DMS 273 (cell line): ENCODE measurements at regions not wholly inside any gene's neighbourhood (a gene's known extent, or its start where the extent isn't known, plus 50 kb on each side); places are given as distances from the start of the nearest gene placed in this dataset.
"Not testable (repeated sequence)": the region's sequence is repeated elsewhere in the genome, so short reads cannot be mapped to it uniquely, and the experiment has no call there.

Source experiments
- DNase-seq: peaks from one replicate; lab custom pipeline; 2025; ENCODE audit not compliant: unreplicated experiment; lab: John Stamatoyannopoulos, UW

GRCh38 chr14:22314183-22314820 lies 274.7 kb downstream of the DAD1 start:
- peak; percentile 81 for DNase-seq

- no peak for DNase-seq
Measured at GRCh38 chr14:22313172-22313801, 275.7 kb downstream of the DAD1 start.

- DNase-seq = no peak
Measured at GRCh38 chr14:22311636-22312035, 277.4 kb downstream of the DAD1 start.

- no peak for DNase-seq
Measured at GRCh38 chr14:22305607-22306006, 283.4 kb downstream of the DAD1 start.

DNA sequence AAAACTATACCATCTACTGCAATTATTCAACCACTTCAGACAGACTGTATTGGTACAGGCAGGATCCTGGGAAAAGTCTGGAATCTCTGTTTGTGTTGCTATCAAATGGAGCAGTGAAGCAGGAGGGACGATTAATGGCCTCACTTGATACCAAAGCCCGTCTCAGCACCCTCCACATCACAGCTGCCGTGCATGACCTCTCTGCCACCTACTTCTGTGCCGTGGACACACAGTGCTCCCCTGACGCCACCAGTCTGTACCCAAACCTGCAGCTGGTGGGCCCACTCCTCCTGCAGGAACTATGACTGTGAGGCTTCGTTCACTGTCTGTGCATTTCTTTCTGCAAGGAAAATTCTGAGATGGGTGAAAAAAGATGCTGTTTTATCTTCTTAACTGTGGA lies 284.7 kb downstream of the DAD1 start:
- no peak for DNase-seq

GRCh38 chr14:22303589-22304195 lies 285.3 kb downstream of the DAD1 start:
- DNase-seq = peak; percentile 14

GRCh38 chr14:22300646-22301045 lies 288.4 kb downstream of the DAD1 start:
- no peak for DNase-seq

DNA sequence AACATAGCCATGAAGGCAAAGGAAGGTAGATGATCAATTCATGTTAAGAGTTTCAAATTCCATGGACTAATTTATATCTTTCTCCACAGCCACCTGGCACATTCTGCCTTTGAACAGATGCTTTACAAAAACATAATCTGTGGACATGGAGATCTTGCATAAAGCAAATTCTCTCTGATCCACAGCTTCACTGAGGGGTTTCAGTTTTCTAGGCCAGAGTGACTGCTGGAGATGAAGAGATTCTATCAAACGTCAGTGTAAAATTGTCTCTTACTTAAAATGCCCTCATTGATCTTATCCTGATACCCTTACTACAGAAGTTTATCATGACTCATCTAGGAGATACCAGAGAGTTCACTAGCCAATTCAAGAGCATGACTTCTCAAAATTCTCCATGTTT lies 291.6 kb downstream of the DAD1 start:
- DNase-seq = no peak

DNA sequence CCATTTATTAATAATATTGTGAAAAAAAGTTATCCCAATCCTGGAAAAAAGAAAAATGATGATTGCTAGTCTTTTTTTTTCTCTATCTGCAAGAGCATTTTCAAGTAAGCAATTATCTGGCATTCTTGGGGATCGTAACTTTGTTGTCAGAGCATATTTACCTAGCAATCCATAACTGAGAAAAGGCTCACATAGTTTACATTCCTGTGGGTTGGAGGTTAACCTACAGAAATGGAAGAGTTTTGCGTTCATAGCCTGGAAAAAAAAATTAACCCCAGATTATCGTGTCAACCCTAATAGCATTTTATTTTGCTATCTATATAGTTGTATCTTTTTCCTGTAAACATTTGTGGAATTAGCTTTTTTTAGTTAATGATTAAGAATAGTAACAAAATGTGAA lies 292.3 kb downstream of the DAD1 start:
- no peak for DNase-seq

- no peak for DNase-seq
Measured at GRCh38 chr14:22296088-22296487, 292.9 kb downstream of the DAD1 start.

GRCh38 chr14:22291406-22291805 lies 297.6 kb downstream of the DAD1 start:
- DNase-seq = no peak

DNA sequence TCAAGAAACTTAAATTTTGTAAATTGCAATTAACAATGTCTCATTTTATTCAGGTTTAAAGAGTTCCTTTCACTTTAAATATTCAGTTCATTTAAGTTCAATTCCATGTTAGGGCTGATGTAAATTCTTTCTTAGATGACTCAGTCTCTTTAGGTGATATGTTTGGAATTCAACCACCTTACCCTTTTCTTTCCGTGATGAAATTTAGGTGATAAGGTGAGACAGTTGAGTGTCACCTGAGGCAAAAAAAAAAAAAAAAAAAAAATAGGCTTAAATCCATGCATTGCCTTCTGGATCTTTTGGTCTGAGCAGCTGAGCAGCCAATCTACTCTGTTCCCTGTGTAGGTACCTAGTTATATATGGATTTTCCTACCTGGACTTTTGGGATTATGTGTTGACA lies 299.5 kb downstream of the DAD1 start:
- DNase-seq = no peak

- no peak for DNase-seq
Measured at GRCh38 chr14:22285991-22286390, 303.0 kb downstream of the DAD1 start.

- no peak for DNase-seq
Measured at GRCh38 chr14:22282949-22283348, 306.1 kb downstream of the DAD1 start.

- no peak for DNase-seq
Measured at GRCh38 chr14:22282417-22282816, 306.6 kb downstream of the DAD1 start.

GRCh38 chr14:22281447-22281874 lies 307.6 kb downstream of the DAD1 start:
- DNase-seq = not testable (repeated sequence)

GRCh38 chr14:22280497-22281316 lies 308.3 kb downstream of the DAD1 start:
- no peak for DNase-seq

DNA sequence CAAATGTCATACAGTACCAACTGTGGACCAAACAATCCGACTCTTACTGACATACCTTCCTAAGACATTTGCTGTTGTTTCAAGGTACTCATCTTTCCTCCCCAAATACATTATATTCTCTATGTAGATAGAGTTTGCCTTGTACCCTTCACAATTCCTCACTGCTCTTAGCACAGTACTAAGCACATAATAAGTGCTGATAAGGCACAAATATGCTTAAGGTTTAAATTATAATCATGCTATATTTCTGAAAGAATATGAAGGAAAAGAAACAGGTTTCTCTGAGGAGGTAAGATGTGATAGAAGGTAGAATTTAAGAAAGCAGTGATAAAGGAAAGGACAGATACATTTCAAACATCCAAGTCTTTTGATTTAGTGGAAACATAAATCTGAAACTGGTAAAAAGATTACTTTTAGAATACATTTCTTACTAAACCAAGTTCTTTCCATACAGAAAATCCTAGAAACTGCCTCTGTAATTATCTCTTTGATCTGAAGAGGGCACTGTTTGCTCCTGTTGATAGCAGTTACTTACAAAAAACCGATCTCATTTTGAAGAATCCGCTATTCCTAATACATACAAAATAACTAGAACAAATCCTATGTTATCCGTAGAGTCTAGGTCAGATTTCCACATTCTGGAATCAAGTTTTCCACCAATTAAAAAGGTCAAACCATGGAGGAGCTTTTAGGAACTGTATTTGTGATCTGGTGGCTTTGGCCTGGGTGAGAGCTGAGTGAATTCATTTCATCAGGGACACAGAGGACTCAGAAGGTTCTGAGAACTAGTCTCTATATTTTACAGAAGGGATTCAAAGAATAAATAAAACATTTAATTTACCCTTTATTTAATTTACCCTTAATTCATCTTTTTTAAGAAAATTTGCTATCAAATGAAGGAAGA lies 311.9 kb downstream of the DAD1 start:
- peak; percentile 43 for DNase-seq

DNA sequence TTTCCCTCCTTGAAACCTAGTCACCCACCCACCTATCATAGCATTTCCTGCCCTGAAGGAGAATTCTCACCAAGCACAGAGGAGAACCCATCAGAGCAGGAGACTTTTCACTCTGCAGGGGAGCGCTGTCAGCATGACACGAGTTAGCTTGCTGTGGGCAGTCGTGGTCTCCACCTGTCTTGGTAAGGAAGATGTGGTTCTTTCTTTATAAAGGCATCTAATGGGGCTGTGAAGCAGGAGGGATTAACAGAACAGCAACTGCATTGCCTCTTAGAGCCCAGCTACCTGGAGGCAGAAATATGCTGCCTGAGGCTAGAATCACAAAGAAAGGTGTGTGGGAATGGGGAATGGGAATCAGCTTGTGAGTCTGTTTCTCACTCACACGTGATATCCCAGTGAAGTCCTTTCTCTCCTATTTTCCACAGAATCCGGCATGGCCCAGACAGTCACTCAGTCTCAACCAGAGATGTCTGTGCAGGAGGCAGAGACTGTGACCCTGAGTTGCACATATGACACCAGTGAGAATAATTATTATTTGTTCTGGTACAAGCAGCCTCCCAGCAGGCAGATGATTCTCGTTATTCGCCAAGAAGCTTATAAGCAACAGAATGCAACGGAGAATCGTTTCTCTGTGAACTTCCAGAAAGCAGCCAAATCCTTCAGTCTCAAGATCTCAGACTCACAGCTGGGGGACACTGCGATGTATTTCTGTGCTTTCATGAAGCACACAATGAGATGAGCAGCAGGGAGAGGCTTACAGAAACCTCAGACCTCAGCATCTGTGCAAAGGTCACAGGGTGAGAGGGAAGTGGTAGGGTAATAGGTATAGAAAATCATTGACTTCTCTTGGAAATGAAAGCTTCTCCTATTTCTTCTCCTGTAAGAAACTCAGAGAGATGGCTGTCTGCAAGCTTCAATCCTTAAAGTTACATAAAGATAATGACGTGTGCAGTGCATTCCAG lies 316.9 kb downstream of the DAD1 start:
- DNase-seq = no peak

- no peak for DNase-seq
Measured at GRCh38 chr14:22268875-22269274, 320.1 kb downstream of the DAD1 start.
